Caco-2 (cell line): ENCODE measurements at regions not wholly inside any gene's neighbourhood (a gene's known extent, or its start where the extent isn't known, plus 50 kb on each side); places are given as distances from the start of the nearest gene placed in this dataset.

Experiments
- BruUV-seq: library from RNA; stranded (reverse); fragments of 400-500 nt; replicated peaks from 2 replicates; lab custom pipeline; 2021; lab: Mats Ljungman, UMichigan
- CTCF ChIA-PET: fragments of 300-600 bp; sonication (Branson Sonifier 250); formaldehyde crosslinking; loops from one replicate; lab custom pipeline; 2022; ENCODE audit warnings: antibody characterized with exemption; lab: Charles Lee
- POLR2A ChIA-PET: fragments of 300-600 bp; sonication (Branson Sonifier 250); formaldehyde crosslinking; loops from one replicate; lab custom pipeline; 2022; ENCODE audit warnings: antibody characterized with exemption; lab: Charles Lee
- DNase-seq, 2 experiments: peaks; one replicate each; pipeline versions ENCODE4 v3.0.0 to v3.0.0-alpha.2; 2020 to 2022
- H3K27me3 ChIP-seq: replicated peaks from 2 replicates; pipeline ENCODE4 v1.6.0; 2011; ENCODE audit warnings: low read length; ENCODE audit not compliant: control insufficient read depth, insufficient read depth
- H3K36me3 ChIP-seq: 2 replicates; pipeline ENCODE4 v1.5.1; 2011; ENCODE audit warnings: low read length; ENCODE audit not compliant: control insufficient read depth, insufficient read depth
- H3K4me1 ChIP-seq: fragments of 250-450 bp; sonication (Bioruptor Pico); 2 replicates; pipeline ENCODE4 v1.5.1; 2020; ENCODE audit warnings: mild to moderate bottlenecking
- H3K4me3 ChIP-seq: 2 replicates; pipeline ENCODE4 v1.5.1; 2011; ENCODE audit warnings: low read depth, mild to moderate bottlenecking, control low read depth, low read length
- H3K9me3 ChIP-seq: fragments of 250-450 bp; sonication (Bioruptor Pico); 2 replicates; pipeline ENCODE4 v1.5.1; 2020; ENCODE audit warnings: mild to moderate bottlenecking, moderate library complexity
- H3K27ac Mint-ChIP-seq: one replicate; pipeline ENCODE4 v1.8.0; 2022; ENCODE audit warnings: mixed read lengths; ENCODE audit not compliant: unreplicated experiment
- H3K27me3 Mint-ChIP-seq: one replicate; pipeline ENCODE4 v1.8.0; 2022; ENCODE audit warnings: mixed read lengths; ENCODE audit not compliant: insufficient read depth, unreplicated experiment
- H3K36me3 Mint-ChIP-seq: one replicate; pipeline ENCODE4 v1.8.0; 2022; ENCODE audit warnings: mild to moderate bottlenecking, mixed read lengths; ENCODE audit not compliant: insufficient read depth, unreplicated experiment
- H3K4me1 Mint-ChIP-seq: one replicate; pipeline ENCODE4 v1.8.0; 2022; ENCODE audit warnings: low read depth, mixed read lengths; ENCODE audit not compliant: unreplicated experiment
- H3K4me3 Mint-ChIP-seq: one replicate; pipeline ENCODE4 v1.8.0; 2022; ENCODE audit warnings: mild to moderate bottlenecking, moderate library complexity, mixed read lengths; ENCODE audit not compliant: unreplicated experiment
- H3K9me3 Mint-ChIP-seq: one replicate; pipeline ENCODE4 v1.8.0; 2022; ENCODE audit warnings: mixed read lengths; ENCODE audit not compliant: unreplicated experiment
- intact Hi-C: fragments of 100-400 bp; cut with micrococcal nuclease; formaldehyde crosslinking; loops from one replicate; pipeline ENCODE4 v1.10.0; 2022; ENCODE audit not compliant: unreplicated experiment
- TF ChIP-seq, protein P1 (sequence below), 2 experiments: fragments of 200-600 bp in 1 of 2; IDR thresholded peaks; 1 replicate in 1 of 2; 2 replicates in 1 of 2; pipeline versions ENCODE4 v1.5.1 to v1.8.0; 2011 to 2022; ENCODE audit warnings: antibody characterized with exemption in 1 of 2, control low read depth in 1 of 2, inconsistent platforms in 1 of 2, low read depth in 1 of 2, low read length in 1 of 2, mild to moderate bottlenecking in 1 of 2, moderate library complexity in 1 of 2; ENCODE audit not compliant: insufficient read depth in 1 of 2, severe bottlenecking in 1 of 2, unreplicated experiment in 1 of 2

- no peaks in the 10 kb centered on the region for H3K4me1 ChIP-seq
- Mint-ChIP-seq H3K27me3 (peaks cover 5% of the 10 kb centered on the region), H3K4me3 (no peak overlapping the region), H3K27ac (no peak overlapping the region), H3K4me1 (no peaks in the 10 kb centered on the region), H3K36me3 (no peaks in the 10 kb centered on the region), H3K9me3 (no peaks in the 10 kb centered on the region)
- no peak for DNase-seq
- intact Hi-C loops: no loop called here
- CTCF ChIA-PET: no interaction called here
- POLR2A ChIA-PET: no interaction called here
- BruUV-seq: no TSS peak
- TF ChIP-seq, protein P1, sequence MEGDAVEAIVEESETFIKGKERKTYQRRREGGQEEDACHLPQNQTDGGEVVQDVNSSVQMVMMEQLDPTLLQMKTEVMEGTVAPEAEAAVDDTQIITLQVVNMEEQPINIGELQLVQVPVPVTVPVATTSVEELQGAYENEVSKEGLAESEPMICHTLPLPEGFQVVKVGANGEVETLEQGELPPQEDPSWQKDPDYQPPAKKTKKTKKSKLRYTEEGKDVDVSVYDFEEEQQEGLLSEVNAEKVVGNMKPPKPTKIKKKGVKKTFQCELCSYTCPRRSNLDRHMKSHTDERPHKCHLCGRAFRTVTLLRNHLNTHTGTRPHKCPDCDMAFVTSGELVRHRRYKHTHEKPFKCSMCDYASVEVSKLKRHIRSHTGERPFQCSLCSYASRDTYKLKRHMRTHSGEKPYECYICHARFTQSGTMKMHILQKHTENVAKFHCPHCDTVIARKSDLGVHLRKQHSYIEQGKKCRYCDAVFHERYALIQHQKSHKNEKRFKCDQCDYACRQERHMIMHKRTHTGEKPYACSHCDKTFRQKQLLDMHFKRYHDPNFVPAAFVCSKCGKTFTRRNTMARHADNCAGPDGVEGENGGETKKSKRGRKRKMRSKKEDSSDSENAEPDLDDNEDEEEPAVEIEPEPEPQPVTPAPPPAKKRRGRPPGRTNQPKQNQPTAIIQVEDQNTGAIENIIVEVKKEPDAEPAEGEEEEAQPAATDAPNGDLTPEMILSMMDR (IDR thresholded peaks at IDR 0.05; ENCODE audit: insufficient read depth in 1 of 2, low read depth in 1 of 2, low read length in 1 of 2, severe bottlenecking in 1 of 2, unreplicated experiment in 1 of 2): no peak
- H3K27me3 ChIP-seq: no peaks in the 10 kb centered on the region
- no peaks in the 10 kb centered on the region for H3K36me3 ChIP-seq
- no peak overlapping the region for H3K4me3 ChIP-seq
- H3K9me3 ChIP-seq: no peaks in the 10 kb centered on the region
Observed at GRCh38 chr10:36606234-36606839, 519.1 kb upstream of the ANKRD30A start.

- BruUV-seq: no TSS peak
- intact Hi-C loops: no loop called here
- no peaks in the 10 kb centered on the region for H3K36me3 Mint-ChIP-seq
- peaks cover 5% of the 10 kb centered on the region for H3K27me3 Mint-ChIP-seq
- TF ChIP-seq, protein P1 (IDR thresholded peaks at IDR 0.05; ENCODE audit: insufficient read depth in 1 of 2, low read depth in 1 of 2, low read length in 1 of 2, severe bottlenecking in 1 of 2, unreplicated experiment in 1 of 2): no peak
- no peak overlapping the region for H3K27ac Mint-ChIP-seq
- H3K9me3 ChIP-seq: no peaks in the 10 kb centered on the region
- no peaks in the 10 kb centered on the region for H3K36me3 ChIP-seq
- H3K4me1 Mint-ChIP-seq: no peaks in the 10 kb centered on the region
- no peak overlapping the region for H3K4me3 Mint-ChIP-seq
- no peaks in the 10 kb centered on the region for H3K27me3 ChIP-seq
- no peak overlapping the region for H3K4me3 ChIP-seq
- H3K4me1 ChIP-seq: no peaks in the 10 kb centered on the region
- ChIA-PET CTCF (no interaction called here), POLR2A (no interaction called here)
- no peak for DNase-seq
- H3K9me3 Mint-ChIP-seq: no peaks in the 10 kb centered on the region
Observed at GRCh38 chr10:36604316-36604715, 521.1 kb upstream of the ANKRD30A start.

- intact Hi-C loops: no loop called here
- H3K4me1 ChIP-seq: no peaks in the 10 kb centered on the region
- Mint-ChIP-seq H3K27ac (no peak overlapping the region), H3K9me3 (no peaks in the 10 kb centered on the region), H3K36me3 (no peaks in the 10 kb centered on the region), H3K4me3 (no peak overlapping the region), H3K27me3 (peaks cover 5% of the 10 kb centered on the region), H3K4me1 (no peaks in the 10 kb centered on the region)
- no peaks in the 10 kb centered on the region for H3K27me3 ChIP-seq
- ChIA-PET POLR2A (no interaction called here), CTCF (no interaction called here)
- no peaks in the 10 kb centered on the region for H3K36me3 ChIP-seq
- TF ChIP-seq, protein P1 (IDR thresholded peaks at IDR 0.05; ENCODE audit: insufficient read depth in 1 of 2, low read depth in 1 of 2, low read length in 1 of 2, severe bottlenecking in 1 of 2, unreplicated experiment in 1 of 2): no peak
- H3K9me3 ChIP-seq: no peaks in the 10 kb centered on the region
- no TSS peak for BruUV-seq
- no peak for DNase-seq
- no peak overlapping the region for H3K4me3 ChIP-seq
Observed at GRCh38 chr10:36603688-36604087, 521.7 kb upstream of the ANKRD30A start.
